OCI-M1 (cell line): ENCODE measurements at regions not wholly inside any gene's neighbourhood (a gene's known extent, or its start where the extent isn't known, plus 50 kb on each side); places are given as distances from the start of the nearest gene placed in this dataset.

Source experiments
- DNase-seq: peaks from one replicate; lab custom pipeline; 2025; lab: John Stamatoyannopoulos, UW

GRCh38 chr9:107751567-107752210, 262.1 kb upstream of the KLF4 start:
- DNase-seq, result no peak

- peak; percentile 26 for DNase-seq
Observed at GRCh38 chr9:107750741-107751566, 261.4 kb upstream of the KLF4 start.

- peak; percentile 86 for DNase-seq
Observed at GRCh38 chr9:107749787-107750444, 260.3 kb upstream of the KLF4 start.

- no peak for DNase-seq
Observed at GRCh38 chr9:107744873-107745272, 255.3 kb upstream of the KLF4 start.

- DNase-seq, result no peak
Observed at GRCh38 chr9:107742531-107743309, 253.2 kb upstream of the KLF4 start.

DNA sequence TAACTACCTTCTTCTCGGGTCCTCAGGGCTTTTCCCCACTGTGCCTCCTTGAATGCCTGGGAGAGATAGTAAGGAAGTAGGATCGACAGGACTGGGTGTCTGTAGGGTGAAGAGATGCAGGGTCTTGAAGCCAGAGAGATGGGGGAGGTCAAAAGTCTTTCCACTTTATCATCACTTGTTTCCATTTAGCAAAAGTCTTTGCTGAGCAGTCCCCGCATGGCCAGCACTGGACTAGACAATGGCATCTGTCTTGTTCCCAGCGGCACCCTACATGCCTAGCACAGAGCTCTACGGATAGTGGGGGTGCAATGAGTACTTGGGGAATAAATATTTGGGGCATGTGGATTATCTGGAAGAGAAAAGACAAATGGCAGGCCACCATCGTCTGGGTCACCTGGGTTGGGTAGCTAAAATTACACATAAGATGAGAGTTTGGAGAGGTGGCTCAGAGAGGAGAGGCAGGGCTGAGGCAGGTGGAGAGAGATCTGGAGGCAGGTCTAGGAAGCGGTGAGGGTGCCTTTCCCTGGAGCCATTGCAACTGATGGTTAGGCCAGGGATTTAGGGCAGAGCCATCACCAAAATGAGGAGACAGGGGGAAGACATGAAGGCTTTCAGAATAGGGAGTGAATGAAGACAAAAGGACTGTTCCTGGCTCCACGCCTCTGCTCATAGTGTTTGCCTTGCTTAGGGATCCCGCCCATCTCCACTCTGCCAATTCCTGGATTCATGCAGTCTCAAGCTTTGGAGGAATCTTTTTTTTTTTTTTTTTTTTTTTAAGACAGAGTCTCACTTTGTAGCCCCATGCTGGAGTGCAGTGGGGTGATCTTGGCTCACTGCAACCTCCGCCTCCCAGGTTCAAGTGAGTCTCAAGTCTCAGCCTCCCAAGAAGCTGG, 250.8 kb upstream of the KLF4 start:
- no peak for DNase-seq

GRCh38 chr9:107739601-107740082, 250.1 kb upstream of the KLF4 start:
- DNase-seq, result no peak

- DNase-seq, result no peak
Observed at GRCh38 chr9:107738789-107739188, 249.2 kb upstream of the KLF4 start.

DNA sequence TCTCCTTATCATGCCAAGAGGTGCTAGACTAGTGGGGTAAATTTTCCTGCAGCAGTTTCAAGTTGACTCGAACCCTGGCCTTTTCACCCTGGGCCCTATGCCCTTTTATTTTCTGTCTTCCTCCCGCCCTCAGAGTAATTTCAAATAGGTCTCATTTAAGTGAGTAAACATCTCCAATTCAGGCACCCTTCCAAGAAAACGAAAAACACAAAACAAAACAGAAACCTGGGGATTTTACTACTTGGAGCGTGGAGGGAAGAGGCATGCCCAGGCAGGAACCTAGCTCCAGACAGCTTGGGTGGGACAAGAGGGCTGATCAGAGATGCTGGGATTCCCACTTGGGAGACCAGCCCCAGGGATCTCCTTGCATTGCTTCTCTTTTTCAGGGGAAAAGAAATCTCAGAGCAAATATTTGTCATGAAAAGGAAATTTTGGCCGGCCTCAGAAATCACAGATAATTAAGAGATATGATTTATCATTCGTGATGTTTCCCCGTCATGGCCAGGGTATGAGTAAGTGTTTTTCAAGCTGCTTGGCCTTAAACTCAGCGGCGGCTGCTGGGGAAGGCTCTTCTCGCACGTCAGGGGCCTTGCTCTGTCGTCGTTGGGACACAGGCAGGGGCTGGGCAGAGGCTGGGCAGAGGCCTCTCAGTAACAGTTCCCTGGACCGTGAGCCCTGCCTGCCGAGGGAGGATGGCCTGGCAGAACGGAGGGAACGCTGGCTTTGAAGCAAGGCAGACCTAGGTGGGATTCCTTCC, 248.6 kb upstream of the KLF4 start:
- no peak for DNase-seq

DNA sequence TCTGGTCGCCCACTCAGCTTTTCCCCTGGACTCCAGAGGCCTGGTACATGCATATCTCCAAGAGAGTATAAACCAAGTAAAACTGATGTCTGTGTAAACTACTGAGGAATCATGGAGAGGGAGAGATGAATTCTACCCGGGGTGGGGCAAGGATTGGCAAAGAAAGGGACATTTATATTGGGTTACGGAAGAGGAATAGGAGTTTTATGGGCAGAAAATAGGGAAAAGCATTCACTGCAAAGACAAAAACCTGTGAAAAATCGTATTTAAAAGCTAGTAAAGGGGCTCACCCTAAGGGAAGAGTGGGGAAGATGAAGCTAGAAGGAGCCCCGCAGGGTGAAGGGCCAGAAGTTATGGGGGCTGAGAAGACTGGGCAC, 248.0 kb upstream of the KLF4 start:
- no peak for DNase-seq

GRCh38 chr9:107735821-107736220, 246.3 kb upstream of the KLF4 start:
- no peak for DNase-seq

GRCh38 chr9:107734256-107735013, 244.9 kb upstream of the KLF4 start:
- DNase-seq, result no peak

DNA sequence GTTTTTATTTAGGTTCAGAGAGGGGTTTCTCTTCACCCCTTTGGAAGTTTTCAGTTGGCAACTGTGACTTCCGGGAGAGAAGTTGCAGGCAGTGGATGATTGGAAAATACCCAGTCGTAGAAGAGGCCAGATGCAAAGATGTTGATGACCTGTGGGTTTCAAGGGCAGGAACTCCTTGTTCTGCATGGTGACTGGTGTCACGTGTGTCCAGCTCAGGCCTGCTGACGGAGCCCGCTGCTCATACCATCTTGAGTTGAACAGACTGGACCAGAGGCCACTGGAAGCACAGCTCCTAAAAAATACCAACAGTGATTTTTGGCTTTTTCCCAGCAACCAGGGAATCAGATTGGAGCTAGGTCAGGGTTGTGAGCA, 243.9 kb upstream of the KLF4 start:
- DNase-seq, result peak; percentile 52

- DNase-seq, result peak; percentile 52
Observed at GRCh38 chr9:107732781-107733522, 243.4 kb upstream of the KLF4 start.

- DNase-seq, result no peak
Observed at GRCh38 chr9:107731115-107731762, 241.7 kb upstream of the KLF4 start.

- DNase-seq, result no peak
Observed at GRCh38 chr9:107730666-107731065, 241.1 kb upstream of the KLF4 start.

DNA sequence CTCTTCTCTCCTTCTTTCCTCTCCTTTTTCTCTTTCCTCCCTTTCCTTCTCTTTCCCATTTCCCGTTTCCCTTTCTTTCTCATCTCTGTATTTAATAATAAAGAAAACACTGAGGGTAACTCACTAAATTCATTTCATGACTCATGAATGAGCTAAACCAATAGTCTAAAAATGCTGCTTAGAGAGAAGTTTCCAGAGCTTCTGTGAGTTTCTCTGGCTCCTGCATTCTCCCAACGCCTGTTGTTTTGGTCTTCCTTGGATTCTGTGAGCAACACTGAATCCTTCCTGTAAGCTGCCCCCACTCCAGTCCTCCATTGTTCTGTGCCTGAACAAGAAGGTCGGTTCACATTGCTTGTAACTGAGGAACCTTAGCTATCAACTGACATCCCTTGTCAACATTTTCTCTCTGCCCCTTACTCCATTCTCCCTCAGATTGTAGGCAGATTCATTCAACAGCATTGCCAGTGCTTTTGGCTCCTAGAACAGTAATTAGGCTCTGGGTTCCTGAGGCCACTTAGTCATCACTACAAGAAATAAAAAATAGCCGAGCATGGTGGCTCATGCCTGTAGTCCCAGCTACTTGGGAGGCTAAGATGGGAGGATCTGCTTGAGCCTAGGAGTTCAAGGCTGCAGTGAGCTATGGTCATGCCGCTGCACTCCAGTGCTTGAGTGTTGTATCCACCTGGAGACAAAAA, 237.7 kb upstream of the KLF4 start:
- DNase-seq, result no peak

DNA sequence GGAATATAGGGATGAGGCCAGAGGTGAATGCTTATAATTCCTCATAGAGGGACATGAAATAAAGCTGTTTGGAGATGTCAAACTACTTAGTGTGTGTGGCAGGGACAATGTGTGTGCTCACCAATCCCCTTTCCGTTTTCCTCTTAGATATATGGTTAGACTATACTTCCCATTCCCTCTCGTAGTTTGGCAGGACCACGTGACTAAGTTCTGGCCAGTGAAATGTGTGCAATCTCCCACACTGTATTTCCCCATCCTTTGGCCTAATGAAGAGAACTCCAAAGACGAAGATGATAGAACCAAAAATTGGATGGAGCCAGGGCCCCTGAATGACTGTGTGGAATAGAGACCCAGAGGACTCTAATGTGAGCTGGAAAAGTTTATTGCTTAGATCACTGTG, 233.4 kb upstream of the KLF4 start:
- DNase-seq, result no peak
